ENCODE measurements at regions not wholly inside any gene's neighbourhood (a gene's known extent, or its start where the extent isn't known, plus 50 kb on each side); places are given as distances from the start of the nearest gene placed in this dataset.
"Not testable (repeated sequence)": the region's sequence is repeated elsewhere in the genome, so short reads cannot be mapped to it uniquely, and the experiment has no call there.

DNA sequence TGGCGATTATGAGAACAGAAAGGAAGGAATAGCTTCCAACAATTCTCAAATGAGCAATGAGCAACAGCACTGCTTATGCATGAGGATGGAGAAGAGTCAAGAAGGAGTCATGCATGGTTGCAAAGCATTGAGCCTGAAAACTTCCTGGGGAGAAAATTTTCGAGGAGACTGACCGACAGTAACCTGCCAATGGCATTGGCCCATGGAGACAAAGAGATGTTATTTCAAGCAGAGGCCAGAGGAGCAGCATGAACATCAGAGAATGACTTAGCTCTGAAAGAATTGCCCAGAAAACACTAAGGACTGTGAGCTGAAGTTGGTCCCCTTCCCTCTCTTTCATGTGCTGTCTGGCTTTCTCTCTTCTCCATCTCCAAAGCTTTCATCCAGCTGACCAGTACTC is 343.4 kb downstream of the ADAMTS20 start:
- in situ Hi-C loops (cut with HindIII; ENCODE audit: low pct_unique_long_range_greater_than_20kb, low sequenced_read_pairs), result no loop called here
- DNase-seq (ENCODE audit: low read depth, low spot score), result no peak

DNA sequence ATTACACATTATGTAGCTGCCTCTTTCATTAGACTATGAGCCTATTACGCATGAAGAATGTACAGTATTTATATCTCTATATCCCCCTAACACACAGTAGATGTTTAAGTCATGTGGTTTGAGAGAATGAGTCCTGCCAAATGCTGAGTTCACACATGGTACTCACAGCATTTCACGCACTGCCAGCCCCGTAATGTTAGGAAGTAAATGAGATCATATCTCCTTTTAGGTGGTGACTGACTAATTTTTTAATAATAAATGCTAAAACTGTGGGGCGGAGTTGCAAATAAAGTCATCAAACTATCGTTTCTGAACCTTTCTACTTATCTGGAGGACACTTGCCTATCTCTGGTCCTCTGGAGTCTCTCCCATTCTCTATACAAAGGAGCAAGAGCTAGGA is 343.8 kb downstream of the ADAMTS20 start:
- no peak for DNase-seq (ENCODE audit: low read depth, low spot score)
- in situ Hi-C loops (cut with HindIII; ENCODE audit: low pct_unique_long_range_greater_than_20kb, low sequenced_read_pairs), result no loop called here

DNA sequence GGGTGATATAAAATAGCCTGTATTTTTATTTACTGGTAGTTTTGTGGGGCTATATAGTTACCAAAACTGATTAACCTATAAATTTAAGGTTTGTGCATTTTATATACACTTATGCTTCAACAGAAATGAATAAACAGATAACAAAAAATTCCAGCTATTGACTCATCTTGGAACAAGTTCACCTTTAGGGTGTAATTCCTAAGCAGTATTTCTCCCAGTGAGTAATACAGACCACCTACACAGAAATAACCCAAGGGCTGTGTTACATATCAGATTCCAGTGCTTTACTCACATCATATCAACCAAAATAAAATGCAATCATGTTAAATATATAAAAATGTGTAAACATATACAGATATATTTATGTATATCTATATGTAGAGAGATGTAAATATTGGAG is 345.6 kb downstream of the ADAMTS20 start:
- no peak for DNase-seq (ENCODE audit: low read depth, low spot score)
- in situ Hi-C loops (cut with HindIII; ENCODE audit: low pct_unique_long_range_greater_than_20kb, low sequenced_read_pairs), result no loop called here

DNA sequence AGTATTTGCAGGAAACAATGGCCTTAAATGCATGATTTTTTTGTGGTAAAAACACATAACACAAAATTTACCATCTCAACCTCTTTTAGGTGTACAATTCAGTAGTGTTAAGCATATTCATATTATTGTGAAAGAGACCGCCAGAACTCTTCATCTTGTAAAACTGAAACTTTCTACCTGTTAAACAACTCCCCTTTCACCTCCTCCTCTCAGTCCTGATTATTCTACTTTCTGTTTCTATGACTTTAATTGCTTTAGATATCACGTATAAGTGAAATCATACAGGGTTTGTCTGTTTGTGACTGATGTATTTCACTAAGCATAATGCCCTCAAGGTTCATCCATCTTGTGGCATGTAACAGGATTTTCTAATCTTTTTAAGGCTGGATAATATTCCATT is 353.4 kb downstream of the ADAMTS20 start:
- in situ Hi-C loops (cut with HindIII; ENCODE audit: low pct_unique_long_range_greater_than_20kb, low sequenced_read_pairs), result no loop called here
- no peak for DNase-seq (ENCODE audit: low read depth, low spot score)

DNA sequence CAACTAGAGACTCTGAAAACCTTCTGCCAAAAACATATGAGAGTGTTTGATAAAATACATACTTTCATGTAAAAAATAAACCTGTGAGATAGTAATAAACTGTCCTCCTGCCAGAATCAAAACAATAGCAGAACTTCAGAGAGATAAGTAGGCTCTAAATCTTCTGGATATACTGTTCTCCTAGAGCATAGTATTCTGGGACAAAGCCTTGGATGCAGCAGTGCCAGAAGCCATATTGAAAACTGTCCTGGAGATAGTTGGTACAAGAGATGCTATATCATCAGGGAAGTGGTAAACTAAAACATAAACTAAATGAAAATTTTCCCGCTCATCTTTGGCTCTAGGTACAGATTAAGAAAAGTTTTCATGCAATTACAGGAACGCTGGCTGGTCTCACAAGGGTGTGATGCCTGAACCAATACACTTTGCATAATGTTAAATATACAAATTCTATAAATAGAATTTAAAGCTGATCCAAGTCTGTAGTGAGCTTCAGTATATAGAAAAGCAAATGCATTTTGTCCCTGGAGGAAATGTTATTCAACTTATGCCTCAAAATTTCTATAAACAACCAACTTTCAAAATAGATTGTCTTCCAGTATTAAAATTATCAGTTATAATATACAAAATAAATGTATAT is 355.6 kb downstream of the ADAMTS20 start:
- DNase-seq (ENCODE audit: low read depth, low spot score), result no peak
- in situ Hi-C loops (cut with HindIII; ENCODE audit: low pct_unique_long_range_greater_than_20kb, low sequenced_read_pairs), result no loop called here

DNA sequence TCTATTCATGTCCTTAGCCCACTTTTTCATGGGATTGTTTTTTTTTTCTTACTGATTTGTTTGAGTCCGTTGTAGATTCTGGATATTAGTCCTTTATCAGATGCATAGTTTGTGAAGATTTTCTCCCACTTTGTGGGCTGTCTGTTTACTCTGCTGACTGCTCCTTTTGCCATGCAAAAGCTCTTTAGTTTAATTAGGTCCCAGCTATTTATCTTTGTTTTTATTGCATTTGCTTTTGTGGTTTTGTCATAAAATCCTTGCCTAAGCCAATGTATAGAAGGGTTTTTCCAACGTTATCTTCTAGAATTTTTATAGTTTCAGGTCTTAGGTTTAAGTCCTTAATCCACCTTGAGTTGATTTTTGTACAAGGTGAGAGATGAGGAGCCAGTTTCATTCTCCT is 358.9 kb downstream of the ADAMTS20 start:
- DNase-seq (ENCODE audit: low read depth, low spot score); in situ Hi-C loops (cut with HindIII; ENCODE audit: low pct_unique_long_range_greater_than_20kb, low sequenced_read_pairs): not testable (repeated sequence)

DNA sequence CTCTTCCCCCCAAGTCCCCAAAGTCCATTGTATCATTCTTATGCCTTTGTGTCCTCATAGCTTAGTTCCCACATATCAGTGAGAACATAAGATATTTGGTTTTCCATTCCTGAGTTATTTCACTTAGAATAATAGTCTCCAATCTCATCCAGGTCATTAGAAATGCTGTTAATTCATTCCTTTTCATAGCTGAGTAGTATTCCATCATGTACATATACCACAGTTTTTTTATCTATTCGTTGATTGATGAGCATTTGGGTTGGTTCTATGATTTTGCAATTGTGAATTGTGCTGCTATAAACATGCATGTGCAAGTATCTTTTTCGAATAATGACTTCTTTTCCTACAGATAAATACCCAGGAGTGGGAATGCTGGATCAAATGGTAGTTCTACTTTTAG is 359.6 kb downstream of the ADAMTS20 start:
- DNase-seq (ENCODE audit: low read depth, low spot score); in situ Hi-C loops (cut with HindIII; ENCODE audit: low pct_unique_long_range_greater_than_20kb, low sequenced_read_pairs): not testable (repeated sequence)

DNA sequence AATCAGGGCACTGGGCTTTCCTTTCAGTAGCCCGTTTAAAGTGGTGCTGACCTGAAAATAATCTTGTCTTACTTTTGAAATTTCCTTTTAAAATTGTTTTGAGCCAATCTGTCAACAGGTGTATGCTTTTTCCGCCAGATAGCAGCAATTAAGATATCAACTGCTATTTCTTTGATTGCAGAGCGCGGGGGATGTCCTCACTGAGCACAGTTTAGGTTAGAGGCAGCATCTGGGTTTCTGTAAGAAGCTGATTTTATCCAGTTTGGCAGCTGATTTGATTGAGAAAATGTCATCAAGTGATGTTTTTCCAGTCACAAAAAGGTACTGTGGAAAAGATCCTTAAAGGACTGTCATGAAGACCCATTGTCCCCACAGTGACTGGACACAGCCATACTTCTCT is 371.8 kb downstream of the ADAMTS20 start:
- in situ Hi-C loops (cut with HindIII; ENCODE audit: low pct_unique_long_range_greater_than_20kb, low sequenced_read_pairs), result no loop called here
- DNase-seq (ENCODE audit: low read depth, low spot score), result no peak

DNA sequence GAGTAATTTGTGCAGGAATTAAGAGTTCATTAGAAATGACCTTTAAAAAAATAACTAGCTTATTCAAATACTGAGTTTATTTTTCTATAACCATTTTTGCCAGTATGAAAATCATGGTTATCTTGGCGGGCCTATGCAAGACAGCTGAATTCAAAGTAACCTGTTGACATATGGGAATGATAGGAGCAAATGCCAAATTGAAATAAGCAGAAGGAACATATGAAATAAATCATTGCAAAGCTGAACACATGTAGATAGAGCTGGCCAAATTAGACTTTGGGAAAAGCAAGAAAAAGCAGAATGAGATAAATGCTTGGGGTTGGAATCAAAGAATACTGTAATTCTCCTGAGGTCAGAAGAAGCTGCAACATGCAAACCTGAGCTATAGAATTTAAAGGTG is 372.5 kb downstream of the ADAMTS20 start:
- in situ Hi-C loops (cut with HindIII; ENCODE audit: low pct_unique_long_range_greater_than_20kb, low sequenced_read_pairs), result no loop called here
- no peak for DNase-seq (ENCODE audit: low read depth, low spot score)

DNA sequence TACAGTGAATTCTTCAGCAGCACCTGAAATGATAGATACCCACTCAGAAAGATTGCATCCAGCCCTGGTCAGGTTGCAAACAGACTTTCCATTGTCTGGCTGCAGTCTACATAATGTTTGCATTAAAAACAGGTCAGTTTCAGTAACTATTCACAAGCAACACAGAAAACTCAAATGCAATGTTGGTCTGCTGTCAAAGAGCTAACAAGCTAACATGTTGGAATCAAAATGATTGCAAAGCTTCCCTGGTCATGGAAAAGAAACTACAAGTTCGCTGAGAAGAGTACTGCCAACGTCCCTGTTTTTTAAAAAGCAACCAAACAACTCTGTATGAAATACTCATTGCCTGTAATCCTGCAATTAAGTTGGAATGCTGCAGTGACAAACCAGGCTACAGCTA is 374.7 kb downstream of the ADAMTS20 start:
- in situ Hi-C loops (cut with HindIII; ENCODE audit: low pct_unique_long_range_greater_than_20kb, low sequenced_read_pairs), result no loop called here
- no peak for DNase-seq (ENCODE audit: low read depth, low spot score)

DNA sequence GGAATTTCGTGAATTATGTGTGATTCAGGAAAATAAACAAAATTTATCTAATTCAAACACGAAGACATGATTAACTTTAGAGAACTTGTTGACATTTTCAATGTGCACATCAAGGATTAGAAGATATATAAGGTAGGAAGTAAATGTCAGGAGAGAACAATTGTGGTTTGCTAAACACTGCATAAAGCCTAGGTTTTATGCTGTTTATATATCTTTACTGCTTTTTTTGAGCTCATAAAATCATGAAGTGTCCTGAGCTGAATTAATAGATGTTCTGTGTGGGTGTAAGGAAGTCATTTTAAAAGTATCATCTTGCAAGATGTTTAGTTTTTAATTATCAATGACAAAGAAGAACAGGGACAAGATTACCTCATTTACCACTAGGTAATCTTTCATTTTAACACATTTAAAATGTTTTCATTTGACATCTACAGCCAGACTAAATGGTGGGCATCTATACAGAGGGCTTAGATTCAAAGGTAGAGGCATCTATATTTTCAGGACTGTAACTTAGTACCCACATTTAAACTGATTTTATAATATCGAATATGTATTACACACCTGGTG is 382.8 kb downstream of the ADAMTS20 start:
- in situ Hi-C loops (cut with HindIII; ENCODE audit: low pct_unique_long_range_greater_than_20kb, low sequenced_read_pairs), result no loop called here
- no peak for DNase-seq (ENCODE audit: low read depth, low spot score)

DNA sequence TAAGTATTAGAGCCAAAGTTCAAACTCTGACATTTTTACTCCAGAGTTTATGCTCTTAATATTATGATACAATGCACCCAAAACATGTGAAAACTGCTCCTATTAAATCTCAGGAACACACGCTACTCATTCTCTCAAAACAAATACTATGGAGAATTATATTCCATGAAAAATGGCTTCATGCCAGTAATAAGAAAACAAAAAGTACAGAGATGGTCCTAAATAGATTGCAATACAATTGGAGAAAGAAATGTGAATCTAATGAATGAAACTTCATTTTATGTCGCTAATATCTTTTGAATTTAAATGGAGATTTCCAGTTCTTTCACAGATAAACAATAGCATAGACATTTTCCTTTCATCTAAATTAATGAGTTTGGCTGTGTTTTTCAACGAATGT is 384.3 kb downstream of the ADAMTS20 start:
- in situ Hi-C loops (cut with HindIII; ENCODE audit: low pct_unique_long_range_greater_than_20kb, low sequenced_read_pairs), result no loop called here
- no peak for DNase-seq (ENCODE audit: low read depth, low spot score)

DNA sequence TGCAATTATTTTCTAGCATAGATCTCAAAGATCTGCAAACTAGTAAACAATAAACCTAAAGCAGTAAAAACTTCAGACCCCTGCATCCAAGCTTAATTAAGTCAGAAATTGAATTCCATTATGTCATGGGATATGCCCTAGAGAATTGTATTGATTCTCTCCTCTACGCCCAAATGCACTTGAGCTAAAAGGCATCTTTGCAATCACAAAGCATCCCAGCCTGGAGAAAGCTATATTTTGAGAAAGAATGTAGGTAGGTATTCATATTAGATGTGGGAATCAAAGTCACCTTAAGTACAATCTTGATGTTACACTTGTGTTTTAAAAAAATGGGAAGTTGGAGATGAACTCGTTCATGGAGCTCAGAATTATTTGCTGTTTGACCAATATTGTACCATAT is 386.7 kb downstream of the ADAMTS20 start:
- DNase-seq (ENCODE audit: low read depth, low spot score), result no peak
- in situ Hi-C loops (cut with HindIII; ENCODE audit: low pct_unique_long_range_greater_than_20kb, low sequenced_read_pairs), result no loop called here

DNA sequence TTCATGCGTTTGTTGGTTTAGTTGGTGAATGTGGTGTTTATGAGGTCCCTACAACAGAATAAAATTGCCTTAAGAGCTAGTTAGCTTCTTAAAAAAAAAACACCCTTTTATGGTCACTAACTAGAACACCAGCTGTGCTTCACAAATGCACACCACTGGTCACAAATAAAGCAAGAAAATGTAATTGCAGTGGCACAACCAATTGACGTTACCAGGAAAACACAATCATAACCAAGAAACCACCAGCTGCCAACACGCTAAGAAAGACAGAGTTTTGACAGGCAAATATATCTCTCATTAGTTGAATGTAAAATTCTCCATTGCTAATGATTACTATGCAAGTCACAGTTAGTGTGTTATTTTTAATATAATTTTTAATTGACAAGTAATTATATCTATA is 389.9 kb downstream of the ADAMTS20 start:
- DNase-seq (ENCODE audit: low read depth, low spot score), result no peak
- in situ Hi-C loops (cut with HindIII; ENCODE audit: low pct_unique_long_range_greater_than_20kb, low sequenced_read_pairs), result no loop called here

DNA sequence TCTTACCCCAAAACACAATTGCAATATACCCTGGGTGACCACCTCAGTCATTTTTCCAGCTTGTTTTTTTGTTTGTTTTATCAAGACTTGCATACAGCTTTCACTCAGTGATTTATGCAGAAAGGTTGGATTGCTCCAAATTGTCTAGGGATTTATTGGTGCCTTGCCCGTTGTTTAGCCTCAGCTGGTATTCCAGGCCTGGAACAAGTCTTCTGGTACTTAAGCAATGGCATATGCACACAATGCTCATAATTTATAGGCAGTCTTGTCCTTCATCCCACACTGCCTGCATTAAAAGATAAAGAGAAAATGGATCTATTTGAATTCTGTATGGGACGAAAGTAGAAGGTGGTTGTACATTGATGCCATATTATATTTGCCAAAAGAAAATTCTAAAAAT is 392.5 kb downstream of the ADAMTS20 start:
- in situ Hi-C loops (cut with HindIII; ENCODE audit: low pct_unique_long_range_greater_than_20kb, low sequenced_read_pairs), result no loop called here

DNA sequence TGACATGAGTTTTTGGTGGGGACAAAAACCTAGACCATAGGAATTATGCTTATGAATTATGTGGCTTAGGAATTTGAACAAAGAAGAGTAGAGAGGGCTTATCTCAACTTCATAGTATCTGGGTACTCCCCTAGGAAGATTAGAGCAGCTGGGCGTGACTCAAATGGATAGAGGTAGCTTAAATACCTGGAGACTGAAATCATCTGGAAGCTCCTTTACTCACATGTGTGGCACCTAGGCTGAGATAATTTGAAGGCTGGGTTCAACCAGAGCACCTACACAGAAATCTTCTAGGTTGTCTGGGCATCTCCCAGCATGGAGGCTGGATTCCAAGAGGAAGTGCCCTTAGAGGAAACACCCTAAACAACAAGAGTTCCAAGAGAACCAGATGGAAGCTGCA is 393.9 kb downstream of the ADAMTS20 start:
- in situ Hi-C loops (cut with HindIII; ENCODE audit: low pct_unique_long_range_greater_than_20kb, low sequenced_read_pairs), result no loop called here
- DNase-seq (ENCODE audit: low read depth, low spot score), result no peak

More for the DNA sequence above, 392.5 kb downstream of the ADAMTS20 start:
- no peak for DNase-seq (ENCODE audit: low read depth, low spot score)

DNA sequence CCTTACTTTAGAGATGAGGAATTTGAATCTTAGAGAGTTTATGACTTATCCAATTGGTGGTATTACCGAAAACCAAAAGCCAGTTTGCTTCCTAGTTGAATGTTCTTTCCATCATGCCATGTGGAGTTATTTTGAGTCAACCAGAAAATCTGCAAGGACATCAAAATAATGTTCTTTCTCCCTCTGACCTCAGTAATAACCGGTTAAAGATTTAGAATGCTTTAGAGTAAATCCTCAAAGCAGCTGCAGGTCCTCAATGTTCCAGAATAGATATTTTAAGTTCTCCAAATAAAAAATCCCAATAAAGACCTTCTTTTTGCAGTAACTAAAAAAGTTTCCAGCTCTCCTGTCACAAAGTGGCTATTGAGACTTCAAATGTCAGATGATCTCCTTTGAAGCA is 396.6 kb downstream of the ADAMTS20 start:
- in situ Hi-C loops (cut with HindIII; ENCODE audit: low pct_unique_long_range_greater_than_20kb, low sequenced_read_pairs), result no loop called here
- no peak for DNase-seq (ENCODE audit: low read depth, low spot score)

DNA sequence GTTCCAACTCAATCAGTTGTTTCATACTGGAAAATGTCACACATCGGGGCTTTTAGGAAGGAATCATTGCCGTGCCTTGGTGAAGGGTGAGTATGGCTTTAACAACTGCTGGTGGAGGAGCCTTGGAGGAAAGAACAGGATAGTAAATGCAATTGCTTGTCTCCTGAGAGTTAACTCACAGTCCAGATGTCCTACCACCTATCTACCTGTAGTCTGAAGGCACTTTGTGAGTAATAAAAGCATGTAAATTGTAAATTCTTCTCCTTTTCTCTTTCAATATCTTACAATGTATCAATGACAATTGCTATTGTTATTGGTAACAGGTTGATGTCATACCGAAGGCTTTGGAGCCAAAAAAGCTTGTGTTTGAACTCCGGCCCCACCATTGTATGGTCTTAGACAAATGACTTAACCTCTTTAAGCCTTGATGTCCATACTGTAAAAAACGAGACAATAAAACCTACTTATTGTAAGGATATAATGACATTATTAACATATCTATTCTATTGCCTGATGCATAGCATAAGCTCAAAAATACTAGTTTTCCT is 397.4 kb downstream of the ADAMTS20 start:
- in situ Hi-C loops (cut with HindIII; ENCODE audit: low pct_unique_long_range_greater_than_20kb, low sequenced_read_pairs), result no loop called here
- DNase-seq (ENCODE audit: low read depth, low spot score), result no peak

DNA sequence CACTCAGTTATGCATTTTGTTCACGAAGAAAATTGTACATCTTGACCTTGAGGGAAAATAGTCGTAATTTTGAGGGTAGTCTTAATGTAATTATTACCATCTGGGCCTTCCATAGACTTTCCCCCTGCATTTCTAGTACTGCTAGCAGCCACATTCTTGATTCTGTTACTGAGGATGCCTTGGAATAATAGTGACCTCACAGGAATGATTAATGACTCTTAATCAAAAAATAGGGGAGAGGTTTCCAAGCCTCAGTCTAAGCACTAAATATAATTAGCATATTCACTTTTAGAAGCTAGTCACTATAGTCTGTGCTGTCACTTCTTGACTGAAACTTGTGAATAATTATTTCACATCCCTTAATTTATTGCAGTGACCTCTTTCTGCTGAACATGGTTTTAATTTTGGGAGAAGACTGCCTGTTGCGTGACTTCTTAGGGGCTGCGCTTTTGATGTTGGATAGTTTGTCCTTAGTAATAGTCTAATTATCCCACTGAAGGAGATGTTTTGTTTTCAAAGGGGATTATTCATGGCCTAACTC is 400.5 kb downstream of the ADAMTS20 start:
- in situ Hi-C loops (cut with HindIII; ENCODE audit: low pct_unique_long_range_greater_than_20kb, low sequenced_read_pairs), result no loop called here
- no peak for DNase-seq (ENCODE audit: low read depth, low spot score)
